UCSD-AML1 (cell line): ENCODE measurements at regions not wholly inside any gene's neighbourhood (a gene's known extent, or its start where the extent isn't known, plus 50 kb on each side); places are given as distances from the start of the nearest gene placed in this dataset.

Source experiments
- DNase-seq: peaks from one replicate; lab custom pipeline; 2025; ENCODE audit not compliant: unreplicated experiment; lab: John Stamatoyannopoulos, UW

DNA sequence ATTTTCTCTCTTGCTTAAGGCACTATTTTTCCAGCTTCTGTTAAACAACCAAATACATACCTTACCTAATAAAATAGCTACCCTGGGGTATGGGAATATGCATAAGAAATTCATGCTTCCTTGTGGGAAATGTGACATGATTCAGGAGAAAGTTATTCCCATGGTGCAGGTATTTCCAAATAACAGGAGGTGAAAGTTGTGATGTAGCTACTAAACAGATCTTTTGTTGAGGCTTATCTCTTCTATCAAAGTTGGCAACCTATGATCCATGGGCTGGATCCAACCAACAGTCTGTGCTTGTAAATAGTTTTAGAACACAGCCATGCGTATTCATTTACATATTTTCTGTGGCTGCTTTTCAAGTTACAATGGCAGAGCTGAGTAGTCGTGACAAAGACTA, 177.8 kb upstream of the NBEA start:
- DNase-seq: no peak

GRCh38 chr13:34765446-34766180, 176.5 kb upstream of the NBEA start:
- no peak for DNase-seq

DNA sequence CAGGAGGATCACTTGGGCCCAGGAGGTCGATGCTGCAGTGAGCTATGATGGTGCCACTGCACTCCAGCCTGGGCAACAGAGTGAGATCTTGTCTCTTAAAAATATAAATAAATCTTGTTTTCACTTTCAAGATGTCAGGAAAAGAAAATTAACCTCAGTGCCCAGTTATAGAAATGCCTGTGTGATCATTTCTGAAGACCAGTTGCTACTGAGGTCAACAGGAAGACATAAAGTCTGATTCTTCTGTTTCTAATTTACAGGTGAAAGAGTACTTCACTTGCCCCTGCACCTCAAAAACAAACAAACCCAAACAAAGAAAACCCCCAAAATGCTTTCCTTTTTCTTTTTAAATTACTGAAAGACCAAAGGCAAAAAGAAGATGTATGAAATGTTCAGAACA, 174.3 kb upstream of the NBEA start:
- DNase-seq: no peak

DNA sequence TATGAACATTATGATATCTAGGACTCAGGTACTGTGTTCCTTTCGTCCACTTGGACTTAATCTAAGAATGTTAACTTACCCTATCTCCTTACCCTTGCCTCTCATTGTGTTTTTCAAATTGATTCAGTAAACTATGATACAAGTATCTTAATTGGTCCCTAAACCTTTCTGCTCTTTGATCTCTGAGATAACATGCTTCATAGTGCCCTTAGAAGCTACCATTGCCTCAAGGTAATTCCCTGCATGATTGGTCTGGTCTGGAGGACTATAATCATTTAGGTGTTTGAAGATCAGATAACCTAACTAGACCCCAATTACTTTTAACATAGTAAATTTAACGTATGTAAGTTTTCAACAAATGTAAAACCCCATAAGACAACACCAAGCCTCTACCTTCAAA, 169.9 kb upstream of the NBEA start:
- DNase-seq: no peak

DNA sequence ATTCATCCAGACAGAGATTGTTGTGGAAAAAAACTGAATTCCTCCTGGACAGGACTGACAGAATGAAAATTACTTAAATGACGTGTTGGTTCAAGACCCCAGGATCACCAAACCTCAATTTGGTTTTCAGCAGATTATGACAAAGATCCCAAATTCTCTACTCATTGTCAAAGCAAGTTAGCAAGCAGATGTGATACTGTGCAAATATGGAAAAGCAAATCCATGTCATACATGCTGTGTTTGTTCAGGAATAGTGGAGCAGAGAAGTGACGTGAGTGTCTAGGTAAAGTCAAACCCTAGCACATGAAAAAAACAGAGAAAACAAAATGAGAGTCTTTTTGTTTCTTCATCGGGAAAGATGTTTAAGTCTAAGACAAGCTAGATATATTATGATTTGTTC, 169.2 kb upstream of the NBEA start:
- DNase-seq: no peak

DNA sequence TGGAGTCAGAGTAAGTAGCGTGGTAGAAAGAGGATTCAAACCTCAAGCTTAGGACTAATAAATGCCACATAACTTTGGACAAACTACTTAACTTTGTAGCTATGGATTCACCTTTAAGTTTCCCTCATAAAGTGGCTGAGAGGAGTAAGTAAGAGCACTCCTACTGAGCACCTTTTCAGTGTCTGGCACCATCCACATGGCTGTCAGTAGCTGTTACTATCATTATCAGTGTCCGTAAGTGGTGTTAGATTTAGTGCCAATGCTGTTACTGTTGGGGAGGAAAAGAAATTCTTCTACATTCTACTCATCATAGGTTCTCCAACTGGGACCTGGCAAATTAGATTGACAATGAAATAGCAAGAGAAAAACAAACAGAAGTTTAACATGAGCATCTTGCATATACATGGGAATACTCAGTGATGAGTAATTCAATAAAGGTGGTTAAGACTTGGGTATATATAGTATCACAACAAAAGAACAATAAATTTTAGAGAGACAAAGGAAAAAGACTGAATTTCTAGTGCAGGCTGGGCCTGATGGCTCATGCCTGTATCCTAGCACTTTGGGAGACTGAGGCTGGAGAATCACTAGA, 165.6 kb upstream of the NBEA start:
- no peak for DNase-seq

- DNase-seq: no peak
These were observed 164.8 kb upstream of the NBEA start for GRCh38 chr13:34777089-34777913.

DNA sequence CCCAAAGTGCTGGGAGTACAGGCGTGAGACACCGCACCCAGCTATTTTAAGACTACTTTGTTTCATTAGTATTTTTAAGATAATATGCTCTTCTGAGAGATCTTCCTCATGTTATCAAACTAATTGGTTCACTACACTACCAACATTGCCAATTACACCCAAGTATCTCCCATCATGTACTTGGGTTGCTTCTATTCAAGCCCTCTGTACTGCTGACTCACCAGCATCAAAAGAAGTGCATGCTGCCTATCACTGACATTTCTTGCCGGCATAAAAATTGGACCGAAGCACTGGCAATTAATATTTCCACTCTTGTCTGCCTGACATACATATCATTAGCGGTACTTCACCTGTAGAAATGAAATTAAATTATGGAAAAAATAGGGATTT, 164.2 kb upstream of the NBEA start:
- no peak for DNase-seq

DNA sequence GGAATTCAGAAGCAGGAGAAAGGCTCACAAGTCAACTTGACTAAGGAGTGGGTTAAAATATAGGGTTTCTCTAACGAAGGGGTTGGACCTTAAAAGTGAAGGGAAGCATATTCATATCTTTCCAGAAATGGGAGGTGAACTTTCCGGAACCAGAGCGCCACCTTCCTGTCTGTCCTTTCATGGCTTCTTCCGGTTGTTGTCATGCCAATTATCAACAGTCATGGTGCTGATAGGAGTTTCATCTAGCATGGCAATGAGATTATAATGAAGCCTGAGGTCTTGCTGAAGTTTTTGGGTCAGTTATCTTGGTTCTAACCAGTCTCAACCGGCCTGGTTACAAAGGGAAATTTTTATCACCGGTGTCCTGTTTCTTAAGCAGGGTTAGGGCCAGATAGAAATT, 162.9 kb upstream of the NBEA start:
- no peak for DNase-seq

DNA sequence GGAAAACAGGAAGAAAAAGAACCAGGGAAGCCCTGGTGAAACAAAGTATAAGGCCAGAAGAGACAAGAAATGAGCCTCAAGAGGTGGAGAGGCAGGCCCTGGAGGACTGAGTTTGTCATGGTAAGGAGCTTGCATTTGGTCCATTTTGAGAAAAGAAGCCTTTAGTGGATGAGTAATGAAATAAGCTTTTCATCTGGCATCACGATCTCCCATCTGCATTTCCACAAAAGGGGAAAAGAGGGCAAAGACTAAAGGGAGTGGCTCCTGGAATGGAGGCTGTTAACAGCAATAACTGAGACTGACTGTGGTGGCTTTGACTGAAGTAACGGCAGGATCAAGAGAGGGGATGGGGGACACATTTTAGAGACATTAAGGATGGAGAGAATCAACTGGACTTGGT, 148.8 kb upstream of the NBEA start:
- DNase-seq: no peak

- no peak for DNase-seq
These were observed 138.3 kb upstream of the NBEA start for GRCh38 chr13:34803756-34804155.

DNA sequence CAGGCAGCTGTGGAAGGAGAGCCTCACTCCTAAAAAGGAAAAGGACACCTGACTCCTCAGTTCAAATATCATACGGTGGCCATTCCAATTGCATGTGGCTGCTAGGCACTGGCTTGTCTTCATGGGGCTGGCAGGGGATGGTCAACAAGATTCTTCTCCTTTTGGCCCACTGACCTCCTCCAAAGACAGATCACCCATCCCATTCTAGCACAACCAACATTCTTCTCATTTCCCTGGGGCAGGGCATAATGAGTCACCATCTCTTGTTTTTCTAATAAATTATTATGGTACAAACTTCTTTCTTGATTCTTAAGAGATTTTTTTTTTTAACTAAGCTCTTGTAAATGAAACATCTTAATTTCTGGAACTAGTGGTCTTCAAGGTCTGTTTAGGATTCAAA, 136.7 kb upstream of the NBEA start:
- DNase-seq: no peak

GRCh38 chr13:34808649-34809048, 133.4 kb upstream of the NBEA start:
- DNase-seq: no peak

- DNase-seq: no peak
These were observed 131.1 kb upstream of the NBEA start for GRCh38 chr13:34810996-34811395.

DNA sequence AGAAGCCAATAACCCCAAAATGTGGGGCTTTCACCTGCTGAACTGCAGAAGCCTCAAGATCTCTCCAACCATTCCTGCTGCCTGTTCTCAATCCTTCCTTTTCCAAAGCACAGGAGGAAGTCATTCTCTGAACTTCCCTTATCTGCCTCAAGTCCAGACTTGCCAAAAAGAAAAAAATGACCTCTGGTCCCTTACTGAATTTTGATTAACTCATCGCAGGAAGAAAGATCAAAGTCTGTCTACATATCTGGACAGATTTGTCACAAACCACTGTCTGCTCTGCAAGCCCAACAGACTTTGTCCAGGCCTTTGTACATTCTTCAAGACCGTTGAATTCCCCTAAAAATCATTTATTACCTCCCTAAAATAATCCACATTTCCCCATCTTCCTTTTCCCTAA, 126.5 kb upstream of the NBEA start:
- no peak for DNase-seq

DNA sequence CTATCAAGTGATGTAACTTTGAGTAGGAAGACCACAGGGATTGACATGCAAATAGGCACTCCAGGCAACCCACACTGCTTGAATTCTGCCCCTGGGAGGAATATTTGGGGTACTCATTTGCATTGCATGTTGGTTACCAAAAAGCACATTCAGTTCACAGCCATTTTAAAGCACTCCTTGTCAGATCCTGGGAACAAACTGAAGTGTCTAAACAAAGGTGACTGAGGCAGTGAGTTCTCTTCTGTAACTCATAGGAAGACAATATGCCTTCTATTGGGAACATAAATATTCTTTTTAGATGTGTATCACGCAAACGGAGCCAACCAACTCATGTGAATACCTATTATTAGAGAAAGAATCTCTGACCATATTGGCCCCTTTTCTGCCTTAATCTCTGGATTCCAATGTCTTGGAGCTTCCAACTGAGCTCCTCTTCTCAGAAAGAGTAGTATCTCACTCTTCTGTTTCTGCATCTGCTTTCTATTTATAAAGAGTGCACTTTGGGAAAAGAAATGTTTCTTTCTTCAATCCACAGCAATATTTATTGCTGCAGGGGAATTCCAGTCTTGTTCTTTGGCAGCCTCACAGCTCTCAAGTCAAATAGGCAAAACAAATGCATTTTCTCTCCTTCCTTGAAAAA, 125.7 kb upstream of the NBEA start:
- DNase-seq: no peak

GRCh38 chr13:34816908-34817665, 125.0 kb upstream of the NBEA start:
- no peak for DNase-seq

DNA sequence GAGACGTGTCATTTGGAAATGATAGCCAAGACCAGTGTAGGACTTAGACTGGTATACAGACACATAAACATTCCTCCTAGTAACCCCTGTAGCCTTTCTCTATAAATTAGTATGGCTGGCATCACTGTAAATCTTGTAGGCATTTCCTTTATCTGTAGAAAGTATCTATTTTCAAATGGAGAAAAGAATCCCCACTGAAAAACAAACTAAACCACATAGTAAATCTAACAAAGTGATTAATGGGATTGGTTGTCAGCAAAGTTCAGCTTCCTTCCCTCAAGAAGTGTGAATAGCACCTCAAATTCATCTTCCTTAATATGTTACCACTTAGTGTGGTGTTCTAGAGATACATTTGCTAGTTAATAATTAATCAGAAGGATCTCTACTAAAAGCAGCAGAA, 119.4 kb upstream of the NBEA start:
- no peak for DNase-seq

DNA sequence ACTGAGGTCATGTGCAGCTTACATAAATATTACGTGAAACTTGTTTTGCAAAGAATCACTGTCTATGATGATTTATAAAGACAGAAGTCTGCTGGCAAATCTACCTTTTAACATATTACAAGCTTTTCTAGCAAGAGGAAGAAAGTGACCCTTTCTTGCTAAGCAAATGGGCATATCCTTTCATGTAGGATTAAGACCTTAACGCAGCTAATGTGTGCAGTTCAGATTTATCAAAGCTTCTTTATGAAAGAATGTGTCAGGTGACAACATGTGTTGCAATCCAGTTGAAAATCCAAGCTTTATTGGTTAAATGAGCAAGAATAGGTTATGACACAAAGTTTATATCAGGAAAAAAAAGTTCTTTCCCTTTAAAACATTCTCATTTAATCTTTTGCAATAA, 115.6 kb upstream of the NBEA start:
- DNase-seq: no peak

GRCh38 chr13:34833562-34834182, 108.4 kb upstream of the NBEA start:
- DNase-seq: no peak

- DNase-seq: no peak
These were observed 99.6 kb upstream of the NBEA start for GRCh38 chr13:34842466-34842865.
